Ascending aorta (tissue), 2 donors: ENCODE measurements at regions not wholly inside any gene's neighbourhood (a gene's known extent, or its start where the extent isn't known, plus 50 kb on each side); places are given as distances from the start of the nearest gene placed in this dataset.

ENCODE experiments used
- DNase-seq, 2 donors: peaks; one replicate each; pipeline ENCODE4 v3.0.0-alpha.2; 2019; ENCODE audit warnings: low spot score in 2 of 2
- H3K27ac ChIP-seq, 2 donors: fragments of 200-600 bp; sonication (generic); one replicate each; pipeline ENCODE4 v1.5.1; 2016 to 2017; ENCODE audit warnings: mild to moderate bottlenecking in 1 of 2
- H3K27me3 ChIP-seq: fragments of 200-600 bp; sonication (generic); one replicate; pipeline ENCODE4 v1.5.1; 2017
- H3K36me3 ChIP-seq, 2 donors: fragments of 200-600 bp; sonication (generic); one replicate each; pipeline ENCODE4 v1.5.1; 2016
- H3K4me1 ChIP-seq, 2 donors: fragments of 200-600 bp; sonication (generic); one replicate each; pipeline ENCODE4 v1.5.1; 2016 to 2017; ENCODE audit warnings: mild to moderate bottlenecking in 1 of 2
- H3K4me3 ChIP-seq, 2 donors: fragments of 200-600 bp; sonication (generic); one replicate each; pipeline ENCODE4 v1.5.1; 2016 to 2017; ENCODE audit warnings: mild to moderate bottlenecking in 1 of 2
- H3K9me3 ChIP-seq, 2 donors: fragments of 200-600 bp; sonication (generic); one replicate each; pipeline ENCODE4 v1.5.1; 2016
- CTCF ChIP-seq, 3 experiments: fragments of 200-600 bp in 2 of 3; fragments of 450-650 bp in 1 of 3; sonication (generic) in 2 of 3; IDR thresholded peaks; one replicate each; pipeline ENCODE4 v1.5.1; 2016 to 2019; ENCODE audit warnings: antibody characterized with exemption in 3 of 3, mild to moderate bottlenecking in 1 of 3, moderate library complexity in 1 of 3
- intact Hi-C: fragments of 100-400 bp; cut with DNase I; formaldehyde crosslinking; loops from one replicate; pipeline ENCODE4 v1.15.1; 2023

GRCh38 chr5:74093561-74093960 is 467.6 kb downstream of the ARHGEF28 start:
- no peak for TF ChIP-seq CTCF (IDR thresholded peaks at IDR 0.05)
- H3K9me3 ChIP-seq = no peaks in the 10 kb centered on the region
- intact Hi-C loops = no loop called here
- H3K27ac ChIP-seq = no peak overlapping the region
- no peaks in the 10 kb centered on the region for H3K27me3 ChIP-seq
- no peak overlapping the region for H3K4me3 ChIP-seq
- DNase-seq = no peak
- no peaks in the 10 kb centered on the region for H3K36me3 ChIP-seq
- H3K4me1 ChIP-seq = peaks cover 0 to 8% of the 10 kb centered on the region in 2 donors

GRCh38 chr5:74092766-74093165 is 466.8 kb downstream of the ARHGEF28 start:
- no peak overlapping the region for H3K27ac ChIP-seq
- no peak for DNase-seq
- no peak for TF ChIP-seq CTCF (IDR thresholded peaks at IDR 0.05)
- peaks cover 0 to 8% of the 10 kb centered on the region in 2 donors for H3K4me1 ChIP-seq
- H3K4me3 ChIP-seq = no peak overlapping the region
- H3K36me3 ChIP-seq = no peaks in the 10 kb centered on the region
- H3K9me3 ChIP-seq = no peaks in the 10 kb centered on the region
- intact Hi-C loops = no loop called here
- no peaks in the 10 kb centered on the region for H3K27me3 ChIP-seq

GRCh38 chr5:74085782-74086181 is 459.8 kb downstream of the ARHGEF28 start:
- no peak for DNase-seq
- no peaks in the 10 kb centered on the region for H3K27me3 ChIP-seq
- TF ChIP-seq CTCF (IDR thresholded peaks at IDR 0.05) = no peak
- no peak overlapping the region for H3K27ac ChIP-seq
- H3K4me1 ChIP-seq = no peaks in the 10 kb centered on the region
- H3K36me3 ChIP-seq = no peaks in the 10 kb centered on the region
- no peaks in the 10 kb centered on the region for H3K9me3 ChIP-seq
- H3K4me3 ChIP-seq = no peak overlapping the region
- intact Hi-C loops = no loop called here

- intact Hi-C loops = no loop called here
- no peak overlapping the region for H3K27ac ChIP-seq
- no peaks in the 10 kb centered on the region for H3K4me1 ChIP-seq
- H3K4me3 ChIP-seq = no peak overlapping the region
- H3K9me3 ChIP-seq = no peaks in the 10 kb centered on the region
- no peak for DNase-seq
- no peaks in the 10 kb centered on the region for H3K27me3 ChIP-seq
- TF ChIP-seq CTCF (IDR thresholded peaks at IDR 0.05) = no peak
- no peaks in the 10 kb centered on the region for H3K36me3 ChIP-seq
These were observed 459.2 kb downstream of the ARHGEF28 start for GRCh38 chr5:74085186-74085585.

- DNase-seq = no peak
- H3K4me1 ChIP-seq = no peaks in the 10 kb centered on the region
- intact Hi-C loops = no loop called here
- no peaks in the 10 kb centered on the region for H3K27me3 ChIP-seq
- H3K9me3 ChIP-seq = no peaks in the 10 kb centered on the region
- no peak for TF ChIP-seq CTCF (IDR thresholded peaks at IDR 0.05)
- no peak overlapping the region for H3K27ac ChIP-seq
- no peak overlapping the region for H3K4me3 ChIP-seq
- H3K36me3 ChIP-seq = no peaks in the 10 kb centered on the region
These were observed 457.2 kb downstream of the ARHGEF28 start for GRCh38 chr5:74083096-74083791.
